NB4 (cell line): ENCODE measurements at regions not wholly inside any gene's neighbourhood (a gene's known extent, or its start where the extent isn't known, plus 50 kb on each side); places are given as distances from the start of the nearest gene placed in this dataset.

Experiments used
- MYC ChIP-seq: IDR thresholded peaks from 2 replicates; pipeline ENCODE4 v1.6.1; 2011; ENCODE audit warnings: low read depth, low read length
- POLR2A ChIP-seq: IDR thresholded peaks from 2 replicates; pipeline ENCODE4 v1.6.1; 2011; ENCODE audit warnings: mild to moderate bottlenecking; ENCODE audit not compliant: insufficient read length; ENCODE audit errors: extremely low read depth
- TF ChIP-seq, protein P1 (sequence below): IDR thresholded peaks from one replicate; pipeline ENCODE4 v1.5.1; 2012; ENCODE audit warnings: low read depth, low read length
- TF ChIP-seq, protein P2 (sequence below): IDR thresholded peaks from 2 replicates; pipeline ENCODE4 v1.6.1; 2011; ENCODE audit warnings: low read depth, low read length

DNA sequence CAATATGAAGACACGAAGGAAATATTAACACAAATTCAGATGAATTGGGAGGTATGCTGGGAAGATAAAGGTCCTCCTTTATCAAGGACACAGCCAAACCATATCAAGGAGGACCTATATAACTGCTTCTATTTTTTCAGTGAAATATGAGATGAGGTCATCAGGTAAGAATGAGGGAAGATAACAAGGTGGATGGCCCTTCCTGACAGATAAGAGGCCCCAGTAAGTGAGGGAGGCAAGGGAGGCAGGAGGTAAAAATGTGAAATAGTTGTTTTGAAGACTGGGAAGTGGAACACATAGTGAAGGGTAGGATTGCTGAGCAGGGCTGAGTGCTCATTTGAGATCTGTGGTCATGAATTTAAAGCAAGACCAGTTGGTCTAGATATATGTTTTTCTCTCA lies 60.0 kb upstream of the FOXE1 start:
- TF ChIP-seq, protein P1, sequence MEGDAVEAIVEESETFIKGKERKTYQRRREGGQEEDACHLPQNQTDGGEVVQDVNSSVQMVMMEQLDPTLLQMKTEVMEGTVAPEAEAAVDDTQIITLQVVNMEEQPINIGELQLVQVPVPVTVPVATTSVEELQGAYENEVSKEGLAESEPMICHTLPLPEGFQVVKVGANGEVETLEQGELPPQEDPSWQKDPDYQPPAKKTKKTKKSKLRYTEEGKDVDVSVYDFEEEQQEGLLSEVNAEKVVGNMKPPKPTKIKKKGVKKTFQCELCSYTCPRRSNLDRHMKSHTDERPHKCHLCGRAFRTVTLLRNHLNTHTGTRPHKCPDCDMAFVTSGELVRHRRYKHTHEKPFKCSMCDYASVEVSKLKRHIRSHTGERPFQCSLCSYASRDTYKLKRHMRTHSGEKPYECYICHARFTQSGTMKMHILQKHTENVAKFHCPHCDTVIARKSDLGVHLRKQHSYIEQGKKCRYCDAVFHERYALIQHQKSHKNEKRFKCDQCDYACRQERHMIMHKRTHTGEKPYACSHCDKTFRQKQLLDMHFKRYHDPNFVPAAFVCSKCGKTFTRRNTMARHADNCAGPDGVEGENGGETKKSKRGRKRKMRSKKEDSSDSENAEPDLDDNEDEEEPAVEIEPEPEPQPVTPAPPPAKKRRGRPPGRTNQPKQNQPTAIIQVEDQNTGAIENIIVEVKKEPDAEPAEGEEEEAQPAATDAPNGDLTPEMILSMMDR, result no peak
- no peak for TF ChIP-seq POLR2A
- TF ChIP-seq, protein P2, sequence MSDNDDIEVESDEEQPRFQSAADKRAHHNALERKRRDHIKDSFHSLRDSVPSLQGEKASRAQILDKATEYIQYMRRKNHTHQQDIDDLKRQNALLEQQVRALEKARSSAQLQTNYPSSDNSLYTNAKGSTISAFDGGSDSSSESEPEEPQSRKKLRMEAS, result no peak
- no peak for TF ChIP-seq MYC
